NCI-H748 treated with DMSO at 0.1 percent for 48 hours (cell line): ENCODE measurements at regions not wholly inside any gene's neighbourhood (a gene's known extent, or its start where the extent isn't known, plus 50 kb on each side); places are given as distances from the start of the nearest gene placed in this dataset.

Source experiments
- DNase-seq: peaks from one replicate; lab custom pipeline; 2025; lab: John Stamatoyannopoulos, UW

GRCh38 chr10:117718986-117719920, 176.7 kb downstream of the EMX2 start:
- no peak for DNase-seq

DNA sequence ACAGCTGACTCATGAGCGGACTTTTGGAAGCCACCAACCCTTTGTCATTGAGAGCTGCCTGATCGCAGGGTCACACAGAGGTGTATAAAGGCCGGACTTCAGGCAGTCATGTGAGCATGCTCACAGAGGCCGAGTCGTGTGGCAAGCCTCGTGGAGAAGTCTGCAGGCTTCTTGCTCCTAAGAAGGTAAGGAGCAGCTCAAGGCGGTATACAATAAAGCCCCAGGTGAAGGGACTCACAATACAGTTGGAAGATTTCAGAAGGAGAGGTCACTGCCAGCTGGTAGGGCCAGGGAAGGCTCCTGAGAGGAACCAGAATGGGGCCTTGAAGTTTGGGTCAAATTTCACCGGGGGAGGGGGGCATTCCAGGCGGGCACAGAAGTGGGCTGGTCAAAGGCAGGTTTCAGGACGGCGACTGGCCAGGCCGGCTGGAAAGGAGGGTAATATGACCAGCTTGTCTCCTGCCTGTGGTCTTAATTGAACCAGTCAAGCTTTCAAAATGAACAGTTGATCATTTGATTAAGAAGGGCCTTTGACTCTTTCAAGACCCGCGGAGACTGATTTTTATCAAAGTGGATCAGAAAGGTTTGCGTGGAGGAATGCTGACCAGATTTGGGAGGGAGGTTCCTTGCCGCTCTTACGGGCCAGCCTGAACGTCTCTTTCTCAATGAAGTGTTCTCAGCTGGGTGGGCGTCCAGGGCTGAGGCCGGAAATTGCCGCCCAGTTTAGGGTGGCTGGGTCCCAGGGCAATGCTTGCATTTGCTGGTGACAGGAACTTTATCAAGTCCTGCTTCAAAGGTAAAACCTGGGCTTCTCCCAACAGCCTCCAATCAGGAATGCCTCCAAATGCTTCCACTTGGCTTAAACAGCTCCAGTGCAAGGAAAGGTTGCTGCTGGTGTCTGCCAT, 178.6 kb downstream of the EMX2 start:
- no peak for DNase-seq

GRCh38 chr10:117721873-117722272, 179.3 kb downstream of the EMX2 start:
- no peak for DNase-seq

DNA sequence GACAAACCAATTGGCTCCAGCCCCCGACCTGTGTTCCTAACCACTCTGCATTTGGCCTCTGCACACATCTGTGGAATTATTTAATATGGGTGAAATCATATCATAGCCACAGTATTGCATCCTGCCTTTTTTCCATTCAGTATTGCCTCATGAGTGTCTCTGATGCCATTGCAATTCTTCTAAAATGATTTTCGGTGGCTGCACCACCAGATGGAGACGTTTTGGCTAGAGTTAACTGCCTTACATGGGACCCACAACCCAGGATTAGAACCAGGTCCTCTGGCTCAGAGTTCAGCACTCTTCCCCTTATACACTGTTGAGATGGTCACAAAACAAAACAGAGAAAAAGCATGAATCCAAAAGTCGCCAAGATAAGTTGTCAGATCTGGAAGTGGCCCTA, 180.8 kb downstream of the EMX2 start:
- no peak for DNase-seq

DNA sequence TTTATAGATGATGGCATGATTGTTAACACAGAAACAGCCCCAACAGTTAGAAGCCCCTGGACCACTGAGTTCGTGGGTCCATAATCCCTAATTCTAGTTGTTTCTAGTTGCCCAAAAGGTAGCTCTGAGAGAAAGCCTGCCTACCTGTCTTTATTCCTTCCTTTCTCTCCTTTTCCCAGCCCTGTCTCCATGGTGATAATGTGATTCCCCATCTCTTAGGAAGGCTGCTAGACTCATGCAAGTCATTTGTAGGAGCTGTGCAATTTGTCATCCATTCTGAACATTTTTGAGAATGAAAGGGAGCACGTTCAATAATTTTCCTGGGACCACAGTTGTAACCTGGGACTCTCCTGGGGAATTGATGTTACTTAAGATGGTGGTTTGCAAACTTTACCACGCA, 183.4 kb downstream of the EMX2 start:
- no peak for DNase-seq

- no peak for DNase-seq
Measured at GRCh38 chr10:117726596-117727295, 184.2 kb downstream of the EMX2 start.

DNA sequence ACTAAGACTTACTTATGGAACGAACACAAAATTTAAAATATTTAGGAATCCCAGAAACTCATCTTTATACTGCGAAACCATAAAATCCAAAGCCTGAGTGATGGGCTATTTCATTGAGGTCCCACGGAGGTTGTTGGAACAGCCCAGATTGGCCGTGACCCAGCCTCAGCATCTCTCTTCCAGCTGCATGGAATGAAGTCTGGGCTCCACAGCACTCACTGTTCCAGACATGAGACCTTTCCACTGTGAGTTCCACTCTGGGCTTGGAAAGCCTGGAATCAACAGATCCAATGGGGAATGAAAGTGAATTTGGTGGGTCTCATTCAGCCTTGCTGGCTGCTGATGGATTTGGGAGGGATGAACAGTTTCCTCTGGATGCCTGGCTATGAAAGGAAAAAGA, 184.9 kb downstream of the EMX2 start:
- no peak for DNase-seq

- DNase-seq, result no peak
Measured at GRCh38 chr10:117728087-117728486, 185.5 kb downstream of the EMX2 start.

DNA sequence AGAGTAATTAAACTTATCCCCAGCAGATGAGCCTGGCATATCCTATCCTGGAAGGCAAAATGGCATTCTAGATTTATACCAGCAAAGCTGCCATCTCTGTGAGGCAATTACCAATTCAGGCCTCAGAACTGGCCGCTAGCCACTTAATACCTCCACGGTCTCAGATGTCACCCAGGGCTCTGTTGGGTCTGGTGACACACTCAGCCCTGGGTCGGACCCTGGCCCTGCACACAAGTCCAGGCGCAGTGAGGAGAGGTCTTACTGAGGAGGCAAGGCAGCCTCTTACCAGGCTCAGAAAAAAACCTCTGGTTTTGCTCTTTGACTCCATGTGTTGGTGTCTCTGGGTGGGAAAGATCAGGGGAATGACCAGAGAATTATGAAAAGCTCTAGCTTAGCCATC, 186.6 kb downstream of the EMX2 start:
- no peak for DNase-seq

- DNase-seq, result no peak
Measured at GRCh38 chr10:117731121-117731791, 188.7 kb downstream of the EMX2 start.

- no peak for DNase-seq
Measured at GRCh38 chr10:117734731-117735405, 192.3 kb downstream of the EMX2 start.

DNA sequence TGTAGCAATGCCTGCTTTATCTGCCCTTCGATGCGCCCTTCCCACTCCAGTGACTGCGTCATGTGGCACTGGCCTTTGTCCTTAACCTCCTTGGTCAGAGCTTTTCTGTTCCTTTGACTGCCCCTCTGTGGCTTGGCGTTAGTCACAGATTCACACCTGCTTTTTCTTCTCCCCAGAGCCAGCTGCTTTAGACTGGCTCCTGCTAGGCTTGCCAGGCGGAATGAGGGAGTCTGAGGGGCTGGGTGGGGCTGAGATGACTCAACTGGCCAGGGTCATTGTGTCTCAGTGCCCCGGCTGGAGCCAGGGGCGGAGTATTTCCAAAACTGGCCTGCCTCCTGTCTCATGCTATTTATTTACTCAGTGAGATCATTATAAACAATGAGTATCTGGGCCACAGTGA, 194.1 kb downstream of the EMX2 start:
- peak; percentile 38 for DNase-seq

DNA sequence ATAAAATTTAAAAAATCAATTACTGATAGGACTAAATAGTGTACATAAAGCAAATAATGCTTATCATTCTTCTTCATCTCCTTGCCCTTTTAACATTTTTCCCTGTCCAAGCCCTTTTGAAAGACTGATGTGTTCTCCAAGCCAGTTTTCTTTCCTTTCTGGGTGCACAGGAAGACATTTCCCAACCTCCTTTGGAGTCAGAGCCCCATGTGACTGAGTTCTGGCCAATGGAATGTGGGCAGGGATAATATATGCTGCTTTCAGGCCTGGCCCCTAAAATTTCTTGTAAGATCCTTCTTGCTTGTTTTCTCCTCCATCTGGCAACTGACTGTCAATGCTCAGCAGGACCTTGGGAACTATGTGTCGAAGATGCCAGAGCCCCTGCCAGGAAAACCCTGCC, 197.5 kb downstream of the EMX2 start:
- DNase-seq, result no peak

DNA sequence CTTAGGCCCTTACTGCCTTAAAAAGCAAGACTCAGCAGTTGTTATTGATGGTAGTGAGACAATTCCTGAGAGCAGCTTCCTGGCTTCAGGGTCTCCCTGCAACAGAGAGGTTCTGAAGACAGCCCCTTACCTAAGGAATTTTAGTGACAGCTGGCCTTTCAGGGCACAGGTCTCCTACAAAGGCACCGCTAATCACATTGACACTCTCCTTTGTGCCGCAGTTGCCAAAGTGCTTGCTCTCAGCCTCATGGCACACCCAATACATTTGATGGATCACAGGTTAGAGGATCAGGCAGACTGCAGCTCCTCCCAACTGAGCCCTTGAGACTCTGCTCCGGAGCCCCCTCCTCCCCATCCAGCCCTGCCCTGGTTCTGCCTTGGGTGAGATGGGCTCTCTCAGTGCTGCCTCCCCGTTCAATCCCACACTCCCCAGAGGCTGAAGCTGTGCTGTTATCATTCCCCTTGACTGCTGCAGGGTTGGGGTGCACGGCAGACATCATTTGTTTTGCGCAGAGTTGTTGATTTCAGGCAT, 198.2 kb downstream of the EMX2 start:
- no peak for DNase-seq

DNA sequence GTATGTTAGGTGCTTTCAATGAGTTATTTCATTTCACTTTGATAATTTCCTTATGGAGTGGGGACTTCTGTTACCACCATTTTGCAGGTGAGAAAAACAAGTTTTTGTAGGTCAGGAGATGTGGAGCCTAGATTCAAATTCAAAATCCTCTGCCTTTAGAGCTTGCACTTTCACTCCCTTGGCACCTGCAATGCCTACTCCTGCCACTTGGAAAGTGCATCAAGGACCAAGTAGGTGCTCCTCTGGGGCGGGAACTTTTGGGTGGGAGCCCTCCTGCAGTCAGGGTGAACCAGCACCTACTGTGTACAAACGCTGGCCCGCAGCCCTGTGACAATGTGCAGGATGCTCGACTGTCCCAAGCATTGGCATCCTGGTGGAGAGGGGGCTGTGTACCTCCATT, 199.0 kb downstream of the EMX2 start:
- no peak for DNase-seq

DNA sequence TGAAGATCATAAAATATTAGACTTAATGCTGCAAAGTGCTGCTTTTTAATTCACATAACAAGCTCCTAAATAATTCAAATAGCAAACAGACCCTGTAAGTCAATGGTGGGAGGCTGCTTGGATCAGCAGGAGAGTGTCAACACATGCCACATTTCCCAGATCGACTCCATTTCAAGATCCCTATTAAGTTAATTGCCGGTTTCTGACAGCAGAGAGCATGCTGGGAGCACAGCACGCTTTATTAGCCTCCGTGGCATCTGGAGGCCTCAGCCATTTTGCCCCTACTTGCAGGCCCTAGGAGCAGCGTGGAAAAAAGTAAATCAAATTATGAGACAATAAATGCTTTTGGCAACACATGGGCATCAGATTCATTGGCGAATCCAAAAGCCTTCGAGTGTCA, 201.0 kb downstream of the EMX2 start:
- DNase-seq, result peak; percentile 75

DNA sequence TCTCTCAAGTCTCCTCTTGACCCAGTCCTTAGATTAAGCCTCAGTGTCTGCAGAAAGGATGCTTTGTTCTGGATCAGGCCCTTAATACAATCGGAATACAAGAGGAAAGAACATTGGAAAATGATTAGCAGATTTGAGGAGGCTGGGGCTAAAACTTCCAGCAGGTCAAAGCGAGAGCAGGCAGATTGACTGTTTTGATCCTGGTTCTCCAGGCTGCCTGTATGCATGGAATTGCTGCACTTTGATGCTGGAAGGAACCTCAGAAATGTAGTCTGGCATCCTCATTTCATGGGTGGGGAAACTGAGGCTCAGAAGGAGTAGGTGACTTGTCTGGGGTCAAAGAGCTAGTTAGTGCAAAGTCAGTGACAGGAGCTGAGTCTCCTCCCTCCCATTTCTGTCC, 202.8 kb downstream of the EMX2 start:
- no peak for DNase-seq

- DNase-seq, result no peak
Measured at GRCh38 chr10:117746541-117747448, 204.2 kb downstream of the EMX2 start.

DNA sequence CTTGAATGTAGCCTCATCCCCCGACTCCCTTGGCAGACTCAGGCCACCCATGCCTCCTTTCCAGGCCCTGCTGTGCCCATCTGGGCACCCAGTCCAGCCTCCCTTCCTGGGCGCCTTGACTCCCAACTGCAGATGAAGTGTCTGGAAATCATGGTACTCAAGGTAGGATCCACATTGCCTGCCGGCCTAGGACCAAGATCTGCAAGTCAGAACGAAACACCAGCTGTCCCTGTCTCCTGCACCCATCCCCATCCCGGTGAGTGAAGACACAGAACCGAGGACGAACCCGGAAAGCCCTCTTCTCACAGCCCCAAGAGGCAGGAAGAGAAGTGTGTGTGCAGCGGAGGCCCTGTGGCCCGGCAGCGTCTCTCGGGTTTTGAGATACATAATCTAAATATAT, 205.1 kb downstream of the EMX2 start:
- no peak for DNase-seq

GRCh38 chr10:117748058-117748457, 205.5 kb downstream of the EMX2 start:
- DNase-seq, result no peak
